Ovary (tissue), 7 donors: ENCODE measurements at regions not wholly inside any gene's neighbourhood (a gene's known extent, or its start where the extent isn't known, plus 50 kb on each side); places are given as distances from the start of the nearest gene placed in this dataset.

Source experiments
- DNase-seq, 5 donors: peaks; one replicate each; pipeline ENCODE4 v3.0.0-alpha.2; 2019 to 2020
- H3K27ac ChIP-seq, 2 donors: fragments of 200-600 bp; one replicate each; pipeline versions ENCODE4 v1.5.1 to v1.8.0; 2019 to 2022
- H3K27me3 ChIP-seq: fragments of 200-600 bp; one replicate; pipeline ENCODE4 v1.8.0; 2022
- H3K36me3 ChIP-seq: fragments of 200-600 bp; sonication (generic); one replicate; pipeline ENCODE4 v1.5.1; 2019
- H3K4me1 ChIP-seq: one replicate; pipeline ENCODE4 v1.8.1; 2013; ENCODE audit warnings: mild to moderate bottlenecking, moderate library complexity; ENCODE audit not compliant: insufficient read depth
- H3K4me3 ChIP-seq: fragments of 200-600 bp; sonication (generic); one replicate; pipeline ENCODE4 v1.5.1; 2017
- H3K9me3 ChIP-seq, 2 donors: fragments of 200-600 bp in 1 of 2; sonication (generic) in 1 of 2; one replicate each; pipeline versions ENCODE4 v1.5.1 to v1.8.1; 2013 to 2019; ENCODE audit warnings: mild to moderate bottlenecking in 1 of 2, moderate library complexity in 1 of 2
- CTCF ChIP-seq, 3 donors: fragments of 450-650 bp in 2 of 3; fragments of 200-600 bp in 1 of 3; IDR thresholded peaks; one replicate each; pipeline versions ENCODE4 v1.5.1 to v1.8.0; 2016 to 2022; ENCODE audit warnings: antibody characterized with exemption in 3 of 3, mild to moderate bottlenecking in 1 of 3
- EP300 ChIP-seq: sonication (generic); formaldehyde crosslinking; IDR thresholded peaks from one replicate; pipeline ENCODE4 v1.6.1; 2017; ENCODE audit warnings: antibody characterized with exemption
- POLR2A ChIP-seq: fragments of 450-650 bp; IDR thresholded peaks from one replicate; pipeline ENCODE4 v1.6.1; 2017; ENCODE audit warnings: antibody characterized with exemption, mild to moderate bottlenecking, moderate library complexity
- WGBS, 3 donors: extraction: QIAGEN DNeasy Blood & Tissue Kit in 1 of 3; methylation state at CpG; one replicate each; pipeline versions ENCODE4 v1.1.5 to v1.1.7; 2013 to 2017; 5-methylcytosine and 5-hydroxymethylcytosine counted together
- intact Hi-C, 4 donors: fragments of 100-400 bp; cut with DNase I; formaldehyde crosslinking; loops; one replicate each; pipeline versions ENCODE4 v1.11.0 to v1.15.1; 2022 to 2023
- donor health status: DM: no; HTN: no; CAD: no; lungs with moderate emphysema.
- donor health status: DM: no; HTN: no; CAD: no.
- donor health status: Bipolar disorder and iron deficiency.
- donor health status: DM: no; HTN: no; CAD: no.
- donor health status: DM: yes; HTN: yes; CAD: no.

GRCh38 chr12:75725521-75726111 lies 214.2 kb upstream of the KRR1 start:
- WGBS, 3 donors, result 47 to 49% (median 48%) methylated on average over 3 of the region's 3 CpGs
- intact Hi-C loops, result no loop called here
- Histone ChIP-seq H3K9me3 (no peaks in the 10 kb centered on the region), H3K27me3 (no peaks in the 10 kb centered on the region), H3K4me1 (peaks cover 3% of the 10 kb centered on the region), H3K27ac (no peak overlapping the region), H3K4me3 (no peak overlapping the region), H3K36me3 (no peaks in the 10 kb centered on the region)
- DNase-seq, result no peak
- TF ChIP-seq EP300, result no peak

GRCh38 chr12:75724928-75725312 lies 213.5 kb upstream of the KRR1 start:
- DNase-seq, result no peak
- H3K4me3 ChIP-seq, result no peak overlapping the region
- WGBS, 3 donors, result 13 to 29% (median 17%) methylated on average over 5 of the region's 5 CpGs
- H3K27me3 ChIP-seq, result no peaks in the 10 kb centered on the region
- intact Hi-C loops, result no loop called here
- H3K36me3 ChIP-seq, result no peaks in the 10 kb centered on the region
- TF ChIP-seq EP300, result no peak
- no peak for TF ChIP-seq POLR2A
- TF ChIP-seq CTCF (IDR thresholded peaks at IDR 0.05), result no peak
- H3K9me3 ChIP-seq, result no peaks in the 10 kb centered on the region
- peaks cover 3% of the 10 kb centered on the region for H3K4me1 ChIP-seq
- H3K27ac ChIP-seq, result no peak overlapping the region

- Histone ChIP-seq H3K4me3 (no peak overlapping the region), H3K4me1 (peaks cover 3% of the 10 kb centered on the region), H3K27me3 (no peaks in the 10 kb centered on the region), H3K27ac (no peak overlapping the region), H3K36me3 (no peaks in the 10 kb centered on the region), H3K9me3 (no peaks in the 10 kb centered on the region)
- no peak for DNase-seq
- intact Hi-C loops, result no loop called here
- TF ChIP-seq EP300 (no peak), CTCF (IDR thresholded peaks at IDR 0.05) (no peak), POLR2A (no peak)
- WGBS, 3 donors, result 82 to 87% (median 85%) methylated on average over 11 of the region's 11 CpGs
Observed at GRCh38 chr12:75724307-75724927, 213.0 kb upstream of the KRR1 start.

- Histone ChIP-seq H3K36me3 (no peaks in the 10 kb centered on the region), H3K4me3 (no peak overlapping the region), H3K27ac (no peak overlapping the region), H3K4me1 (peaks cover 3% of the 10 kb centered on the region), H3K27me3 (no peaks in the 10 kb centered on the region), H3K9me3 (no peaks in the 10 kb centered on the region)
- WGBS, 3 donors, result 23 to 37% (median 36%) methylated on average over 5 of the region's 5 CpGs
- intact Hi-C loops, result no loop called here
- no peak for TF ChIP-seq EP300
- TF ChIP-seq CTCF (IDR thresholded peaks at IDR 0.05), result no peak
- no peak for TF ChIP-seq POLR2A
- DNase-seq, result peak in 3 of 5 donors; percentile 17 to 63 (median 20)
Observed at GRCh38 chr12:75722714-75723200, 211.3 kb upstream of the KRR1 start.

GRCh38 chr12:75721796-75722195 lies 210.4 kb upstream of the KRR1 start:
- DNase-seq, result no peak
- H3K27me3 ChIP-seq, result no peaks in the 10 kb centered on the region
- peak overlapping the region in 1 of 2 donors; percentile 8 for H3K27ac ChIP-seq
- H3K4me3 ChIP-seq, result no peak overlapping the region
- H3K36me3 ChIP-seq, result no peaks in the 10 kb centered on the region
- intact Hi-C loops, result no loop called here
- 9 to 26% (median 19%) methylated on average over 2 of the region's 2 CpGs for WGBS, 3 donors
- H3K9me3 ChIP-seq, result no peaks in the 10 kb centered on the region
- TF ChIP-seq POLR2A (no peak), EP300 (no peak), CTCF (IDR thresholded peaks at IDR 0.05) (no peak)
- peaks cover 3% of the 10 kb centered on the region for H3K4me1 ChIP-seq
